Breast epithelium (tissue), 4 donors: ENCODE measurements at regions not wholly inside any gene's neighbourhood (a gene's known extent, or its start where the extent isn't known, plus 50 kb on each side); places are given as distances from the start of the nearest gene placed in this dataset.

ENCODE experiments used
- DNase-seq, 2 donors: peaks; one replicate each; pipeline ENCODE4 v3.0.0-alpha.2; 2019; ENCODE audit warnings: low spot score in 2 of 2
- H3K27ac ChIP-seq, 2 donors: fragments of 200-600 bp; sonication (generic) in 1 of 2; one replicate each; pipeline ENCODE4 v1.5.1; 2016 to 2019; ENCODE audit warnings: mild to moderate bottlenecking in 1 of 2
- H3K27me3 ChIP-seq, 2 donors: fragments of 200-600 bp; sonication (generic) in 1 of 2; one replicate each; pipeline versions ENCODE4 v1.5.1 to v1.6.0; 2017 to 2019; ENCODE audit warnings: control low read depth in 1 of 2, mild to moderate bottlenecking in 1 of 2
- H3K36me3 ChIP-seq: fragments of 200-600 bp; one replicate; pipeline ENCODE4 v1.5.1; 2019
- H3K4me1 ChIP-seq, 2 donors: fragments of 200-600 bp; sonication (generic); one replicate each; pipeline ENCODE4 v1.5.1; 2016 to 2019; ENCODE audit warnings: control low read depth in 1 of 2
- H3K4me3 ChIP-seq, 3 donors: fragments of 200-600 bp; sonication (generic); 1 replicate in 2 of 3; 2 replicates in 1 of 3; pipeline ENCODE4 v1.5.1; 2016 to 2019; ENCODE audit warnings: mild to moderate bottlenecking in 3 of 3, moderate library complexity in 2 of 3
- H3K9me3 ChIP-seq, 2 donors: fragments of 200-600 bp; sonication (generic) in 1 of 2; one replicate each; pipeline ENCODE4 v1.5.1; 2016 to 2019; ENCODE audit warnings: control low read depth in 1 of 2
- POLR2A ChIP-seq: fragments of 450-650 bp; IDR thresholded peaks from one replicate; pipeline ENCODE4 v1.6.1; 2016; ENCODE audit warnings: antibody characterized with exemption, mild to moderate bottlenecking, moderate library complexity
- POLR2AphosphoS5 ChIP-seq, 3 donors: sonication (generic); formaldehyde crosslinking; IDR thresholded peaks; one replicate each; pipeline ENCODE4 v1.6.1; 2017; ENCODE audit warnings: antibody characterized with exemption in 3 of 3
- intact Hi-C: fragments of 100-400 bp; cut with DNase I; formaldehyde crosslinking; loops from one replicate; pipeline ENCODE4 v1.15.1; 2023; ENCODE audit warnings: low total_unique reads
- TF ChIP-seq, protein P1 (sequence below), 3 donors: fragments of 450-650 bp; IDR thresholded peaks; one replicate each; pipeline ENCODE4 v1.5.1; 2016 to 2017; ENCODE audit warnings: antibody characterized with exemption in 3 of 3, mild to moderate bottlenecking in 3 of 3, moderate library complexity in 3 of 3

GRCh38 chr22:27136596-27136995, 479.2 kb downstream of the MIAT start:
- H3K4me3 ChIP-seq, result no peak overlapping the region
- peaks cover 0 to 11% of the 10 kb centered on the region in 2 donors for H3K27me3 ChIP-seq
- H3K4me1 ChIP-seq, result no peaks in the 10 kb centered on the region
- no peak for DNase-seq
- peaks cover 0 to 6% of the 10 kb centered on the region in 2 donors for H3K9me3 ChIP-seq
- H3K27ac ChIP-seq, result no peak overlapping the region
- H3K36me3 ChIP-seq, result no peaks in the 10 kb centered on the region
- intact Hi-C loops, result no loop called here
- TF ChIP-seq POLR2AphosphoS5 (IDR thresholded peaks at IDR 0.05) (no peak), POLR2A (no peak)
- TF ChIP-seq, protein P1, sequence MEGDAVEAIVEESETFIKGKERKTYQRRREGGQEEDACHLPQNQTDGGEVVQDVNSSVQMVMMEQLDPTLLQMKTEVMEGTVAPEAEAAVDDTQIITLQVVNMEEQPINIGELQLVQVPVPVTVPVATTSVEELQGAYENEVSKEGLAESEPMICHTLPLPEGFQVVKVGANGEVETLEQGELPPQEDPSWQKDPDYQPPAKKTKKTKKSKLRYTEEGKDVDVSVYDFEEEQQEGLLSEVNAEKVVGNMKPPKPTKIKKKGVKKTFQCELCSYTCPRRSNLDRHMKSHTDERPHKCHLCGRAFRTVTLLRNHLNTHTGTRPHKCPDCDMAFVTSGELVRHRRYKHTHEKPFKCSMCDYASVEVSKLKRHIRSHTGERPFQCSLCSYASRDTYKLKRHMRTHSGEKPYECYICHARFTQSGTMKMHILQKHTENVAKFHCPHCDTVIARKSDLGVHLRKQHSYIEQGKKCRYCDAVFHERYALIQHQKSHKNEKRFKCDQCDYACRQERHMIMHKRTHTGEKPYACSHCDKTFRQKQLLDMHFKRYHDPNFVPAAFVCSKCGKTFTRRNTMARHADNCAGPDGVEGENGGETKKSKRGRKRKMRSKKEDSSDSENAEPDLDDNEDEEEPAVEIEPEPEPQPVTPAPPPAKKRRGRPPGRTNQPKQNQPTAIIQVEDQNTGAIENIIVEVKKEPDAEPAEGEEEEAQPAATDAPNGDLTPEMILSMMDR (IDR thresholded peaks at IDR 0.05), result no peak

DNA sequence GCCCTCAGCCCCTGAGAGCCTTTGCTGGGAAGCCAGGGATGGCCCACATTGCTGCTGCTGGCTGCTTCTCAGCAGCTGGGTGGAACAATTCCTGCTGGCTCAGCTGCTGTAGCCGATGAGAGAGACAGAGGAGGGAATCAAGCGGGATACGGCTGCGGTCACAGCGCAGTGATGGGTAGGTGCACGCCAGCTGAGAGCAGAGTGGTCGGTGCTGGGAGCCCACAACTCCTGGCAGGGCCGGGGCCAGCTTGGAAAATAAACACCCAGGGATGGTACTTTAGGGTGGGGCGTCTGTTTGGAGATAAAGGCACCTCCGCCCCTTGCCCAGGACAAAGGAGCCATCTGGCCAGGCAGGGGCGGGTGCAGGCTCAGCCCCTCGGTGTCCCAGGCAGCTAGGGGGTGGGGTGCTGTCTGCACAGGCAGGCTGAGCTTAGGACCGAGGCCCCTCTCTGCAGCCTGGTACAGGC, 480.5 kb downstream of the MIAT start:
- peaks cover 0 to 6% of the 10 kb centered on the region in 2 donors for H3K27me3 ChIP-seq
- intact Hi-C loops, result no loop called here
- H3K36me3 ChIP-seq, result no peaks in the 10 kb centered on the region
- no peaks in the 10 kb centered on the region for H3K4me1 ChIP-seq
- no peak for DNase-seq
- H3K9me3 ChIP-seq, result peaks cover 0 to 6% of the 10 kb centered on the region in 2 donors
- H3K27ac ChIP-seq, result no peak overlapping the region
- H3K4me3 ChIP-seq, result no peak overlapping the region
- TF ChIP-seq POLR2AphosphoS5 (IDR thresholded peaks at IDR 0.05) (no peak), POLR2A (no peak)
- TF ChIP-seq, protein P1 (IDR thresholded peaks at IDR 0.05), result no peak

GRCh38 chr22:27138471-27138870, 481.1 kb downstream of the MIAT start:
- TF ChIP-seq POLR2A (no peak), POLR2AphosphoS5 (IDR thresholded peaks at IDR 0.05) (no peak)
- TF ChIP-seq, protein P1 (IDR thresholded peaks at IDR 0.05), result no peak
- intact Hi-C loops, result no loop called here

DNA sequence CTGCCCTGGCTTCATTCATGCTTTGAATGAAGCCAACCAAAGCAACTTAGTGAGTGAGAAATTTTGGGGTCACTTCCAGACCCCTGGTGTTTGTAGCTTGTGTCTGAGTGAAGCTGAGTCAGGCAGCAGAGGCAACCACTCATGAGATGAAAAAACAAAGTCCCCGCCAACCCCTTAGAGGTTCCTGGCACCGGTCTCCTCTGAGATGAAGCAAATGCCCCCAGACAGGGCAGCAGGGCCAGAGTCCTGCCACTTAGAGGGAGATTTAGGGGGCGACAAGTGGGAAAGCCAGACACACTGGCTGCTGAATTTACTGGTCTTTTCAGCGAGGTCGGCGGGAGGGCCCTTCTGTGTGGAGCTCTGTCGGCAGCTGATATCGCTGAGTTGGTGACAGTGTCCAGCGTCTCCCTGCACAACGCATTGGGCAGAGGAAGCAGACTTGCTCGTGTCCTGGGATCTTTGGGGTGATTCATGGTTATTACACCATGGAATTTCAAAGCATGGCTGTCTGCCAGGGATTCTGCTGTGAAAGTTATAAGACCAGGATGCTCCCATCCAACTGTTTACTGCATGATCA, 482.6 kb downstream of the MIAT start:
- Histone ChIP-seq H3K9me3 (peaks cover 0 to 6% of the 10 kb centered on the region in 2 donors), H3K4me3 (no peak overlapping the region), H3K27me3 (no peaks in the 10 kb centered on the region), H3K27ac (no peak overlapping the region), H3K4me1 (no peaks in the 10 kb centered on the region), H3K36me3 (no peaks in the 10 kb centered on the region)
- intact Hi-C loops, result no loop called here
- TF ChIP-seq POLR2A (no peak), POLR2AphosphoS5 (IDR thresholded peaks at IDR 0.05) (no peak)
- TF ChIP-seq, protein P1 (IDR thresholded peaks at IDR 0.05), result no peak
- no peak for DNase-seq

More at GRCh38 chr22:27138471-27138870, 481.1 kb downstream of the MIAT start:
- DNase-seq, result no peak
- H3K9me3 ChIP-seq, result peaks cover 0 to 6% of the 10 kb centered on the region in 2 donors
- no peaks in the 10 kb centered on the region for H3K36me3 ChIP-seq
- no peak overlapping the region for H3K4me3 ChIP-seq
- no peaks in the 10 kb centered on the region for H3K4me1 ChIP-seq
- H3K27ac ChIP-seq, result no peak overlapping the region
- peaks cover 0 to 6% of the 10 kb centered on the region in 2 donors for H3K27me3 ChIP-seq

- Histone ChIP-seq H3K36me3 (no peaks in the 10 kb centered on the region), H3K4me3 (no peak overlapping the region), H3K27ac (no peak overlapping the region), H3K4me1 (no peaks in the 10 kb centered on the region), H3K27me3 (no peaks in the 10 kb centered on the region), H3K9me3 (no peaks in the 10 kb centered on the region)
- DNase-seq, result no peak
- intact Hi-C loops, result no loop called here
- TF ChIP-seq POLR2AphosphoS5 (IDR thresholded peaks at IDR 0.05) (no peak), POLR2A (no peak)
- TF ChIP-seq, protein P1 (IDR thresholded peaks at IDR 0.05), result no peak
These were observed 484.9 kb downstream of the MIAT start for GRCh38 chr22:27142286-27142685.
